ENCODE measurements at regions not wholly inside any gene's neighbourhood (a gene's known extent, or its start where the extent isn't known, plus 50 kb on each side); places are given as distances from the start of the nearest gene placed in this dataset.

DNA sequence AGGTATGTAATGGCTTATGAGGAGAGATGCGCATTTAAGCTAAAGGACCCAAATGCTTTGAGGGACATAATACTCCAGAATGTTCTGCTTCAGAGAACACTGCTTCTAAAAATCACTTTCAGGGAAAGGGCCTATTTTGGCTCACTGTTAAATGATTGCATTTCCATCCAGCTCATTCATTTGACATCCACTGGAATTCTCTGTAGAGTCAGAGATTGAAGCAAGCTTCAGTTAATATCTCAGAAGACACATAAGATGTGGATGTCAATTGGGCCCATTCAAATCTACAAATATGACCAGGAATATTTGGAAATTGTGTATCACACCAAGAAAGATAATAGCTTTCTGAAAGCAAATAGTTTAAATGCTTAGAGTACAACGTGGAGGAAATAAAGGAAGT is 209.9 kb upstream of the VSTM2A start:
- TF ChIP-seq, protein P1, sequence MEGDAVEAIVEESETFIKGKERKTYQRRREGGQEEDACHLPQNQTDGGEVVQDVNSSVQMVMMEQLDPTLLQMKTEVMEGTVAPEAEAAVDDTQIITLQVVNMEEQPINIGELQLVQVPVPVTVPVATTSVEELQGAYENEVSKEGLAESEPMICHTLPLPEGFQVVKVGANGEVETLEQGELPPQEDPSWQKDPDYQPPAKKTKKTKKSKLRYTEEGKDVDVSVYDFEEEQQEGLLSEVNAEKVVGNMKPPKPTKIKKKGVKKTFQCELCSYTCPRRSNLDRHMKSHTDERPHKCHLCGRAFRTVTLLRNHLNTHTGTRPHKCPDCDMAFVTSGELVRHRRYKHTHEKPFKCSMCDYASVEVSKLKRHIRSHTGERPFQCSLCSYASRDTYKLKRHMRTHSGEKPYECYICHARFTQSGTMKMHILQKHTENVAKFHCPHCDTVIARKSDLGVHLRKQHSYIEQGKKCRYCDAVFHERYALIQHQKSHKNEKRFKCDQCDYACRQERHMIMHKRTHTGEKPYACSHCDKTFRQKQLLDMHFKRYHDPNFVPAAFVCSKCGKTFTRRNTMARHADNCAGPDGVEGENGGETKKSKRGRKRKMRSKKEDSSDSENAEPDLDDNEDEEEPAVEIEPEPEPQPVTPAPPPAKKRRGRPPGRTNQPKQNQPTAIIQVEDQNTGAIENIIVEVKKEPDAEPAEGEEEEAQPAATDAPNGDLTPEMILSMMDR (IDR thresholded peaks at IDR 0.05), result no peak
- TF ChIP-seq POLR2A (IDR thresholded peaks at IDR 0.05), result no peak

All from adrenal gland (tissue), 5 donors.